GM18858 (cell line): ENCODE measurements at regions not wholly inside any gene's neighbourhood (a gene's known extent, or its start where the extent isn't known, plus 50 kb on each side); places are given as distances from the start of the nearest gene placed in this dataset.
"Not testable (repeated sequence)": the region's sequence is repeated elsewhere in the genome, so short reads cannot be mapped to it uniquely, and the experiment has no call there.

Source experiments
- ATAC-seq: cut with Tn5 transposase; IDR thresholded peaks from one replicate; pipeline ENCODE4 v1.9.1; 2021; ENCODE audit not compliant: unreplicated experiment

DNA sequence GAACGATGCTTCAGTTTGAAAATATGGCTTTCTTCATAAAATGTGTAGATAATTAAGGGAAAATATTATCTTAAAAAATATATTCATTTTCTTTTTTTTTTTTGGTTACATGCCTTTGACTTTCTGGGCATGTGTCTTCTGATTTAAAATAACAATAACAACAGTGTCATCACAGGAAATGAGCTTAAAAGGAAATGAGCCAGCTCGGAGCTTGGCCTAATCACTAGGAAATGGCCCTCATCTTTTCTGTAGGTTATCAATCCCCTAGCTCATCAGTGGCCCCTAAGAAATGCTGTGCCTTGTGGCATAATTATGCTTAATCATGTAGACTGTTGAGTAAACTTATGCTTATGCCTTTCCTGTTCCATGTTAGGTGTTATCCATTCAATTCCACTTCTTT lies 141.8 kb upstream of the FHL2 start:
- ATAC-seq, result no peak

DNA sequence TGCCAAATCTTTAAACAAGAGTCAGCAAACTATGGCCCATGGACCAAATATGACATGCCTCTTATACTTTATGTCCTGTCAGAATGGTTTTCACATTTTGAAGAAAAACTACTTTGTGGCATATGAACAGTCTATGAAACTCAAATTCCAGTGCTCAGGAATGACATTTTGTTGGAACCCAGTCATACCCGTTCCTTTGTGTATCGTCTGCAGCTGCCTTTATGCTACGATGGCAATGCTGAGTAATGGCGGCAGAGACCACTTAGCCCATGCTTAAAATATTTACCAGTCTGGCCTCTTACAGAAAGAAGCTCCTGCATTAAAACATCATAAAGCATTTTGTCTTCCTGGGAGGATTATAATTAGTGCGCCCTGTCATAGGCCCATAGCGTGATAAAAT lies 140.5 kb upstream of the FHL2 start:
- no peak for ATAC-seq

DNA sequence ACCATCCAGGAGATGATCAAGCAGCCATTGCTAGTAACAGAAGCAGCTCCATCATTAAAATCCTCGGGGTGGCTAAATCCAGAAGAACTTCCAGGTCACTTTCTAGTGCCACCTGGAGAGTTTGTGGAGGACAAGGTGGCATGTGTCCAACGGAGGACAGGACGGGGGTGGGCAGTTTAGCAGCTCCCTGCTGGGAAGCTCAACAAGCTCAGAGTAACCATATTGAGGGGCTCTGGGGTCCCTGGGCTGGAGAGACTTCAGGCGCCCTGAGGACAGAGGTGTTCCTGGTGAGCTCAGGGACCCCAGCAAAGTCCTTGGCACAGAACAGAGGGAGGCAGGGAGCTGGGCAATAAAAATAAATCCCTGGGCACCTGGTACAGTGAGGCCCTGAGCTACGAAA lies 140.0 kb upstream of the FHL2 start:
- ATAC-seq, result no peak

DNA sequence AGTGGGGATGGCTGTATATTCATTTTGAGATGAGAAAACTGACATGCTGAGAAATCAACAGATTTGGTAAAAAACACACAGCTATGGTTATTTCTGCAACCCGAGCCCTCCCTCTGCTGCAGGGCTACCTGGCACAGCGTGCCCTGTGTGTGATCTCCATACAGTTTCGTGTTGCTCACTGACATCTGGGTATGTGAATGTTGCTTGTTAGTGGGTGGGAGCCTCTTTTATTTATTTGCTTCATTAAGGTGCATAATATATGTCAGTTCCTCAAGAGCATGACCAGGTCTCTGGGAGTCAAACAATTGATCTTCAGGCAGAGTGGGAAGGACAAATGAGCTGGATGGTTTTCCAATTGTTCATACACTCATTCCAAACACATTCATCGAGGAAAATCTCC lies 139.1 kb upstream of the FHL2 start:
- no peak for ATAC-seq

DNA sequence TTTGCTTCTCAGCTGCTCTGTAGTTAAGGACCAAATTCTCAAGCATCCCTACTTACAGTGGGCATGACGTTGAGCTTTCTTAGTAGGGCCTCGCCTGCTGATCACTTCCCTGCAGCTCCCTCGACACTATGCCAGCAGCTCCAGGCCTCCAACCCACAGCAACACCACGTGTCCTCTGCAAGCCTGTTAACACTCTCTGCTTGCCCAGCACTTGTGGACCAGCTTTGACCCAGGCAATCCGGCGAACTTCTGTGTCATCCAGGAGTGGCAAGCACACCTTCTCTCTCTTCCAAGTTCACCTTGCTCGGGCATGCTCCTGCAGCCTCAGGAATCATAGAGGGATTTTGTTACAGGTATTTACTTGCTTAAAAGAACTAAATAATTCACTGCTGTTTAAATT lies 138.6 kb upstream of the FHL2 start:
- no peak for ATAC-seq

DNA sequence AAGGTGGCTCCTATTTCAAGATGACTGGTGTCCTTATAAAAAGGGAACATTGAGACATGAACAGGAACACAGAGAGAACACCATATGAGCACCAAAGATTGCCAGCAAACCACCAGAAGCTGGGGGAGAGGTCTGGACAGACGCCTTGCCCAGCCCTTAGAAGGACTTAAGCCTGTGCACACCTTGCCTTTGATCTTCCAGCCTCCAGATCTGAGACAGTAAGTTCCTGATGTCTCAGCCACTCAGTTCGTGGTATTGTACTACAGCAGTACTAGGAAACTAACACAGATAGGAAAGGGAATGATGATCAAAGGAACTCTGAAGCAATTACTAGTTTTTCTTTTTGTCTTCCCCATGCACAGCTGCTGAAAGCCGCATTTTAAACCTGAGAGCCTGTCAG lies 137.3 kb upstream of the FHL2 start:
- ATAC-seq, result no peak

DNA sequence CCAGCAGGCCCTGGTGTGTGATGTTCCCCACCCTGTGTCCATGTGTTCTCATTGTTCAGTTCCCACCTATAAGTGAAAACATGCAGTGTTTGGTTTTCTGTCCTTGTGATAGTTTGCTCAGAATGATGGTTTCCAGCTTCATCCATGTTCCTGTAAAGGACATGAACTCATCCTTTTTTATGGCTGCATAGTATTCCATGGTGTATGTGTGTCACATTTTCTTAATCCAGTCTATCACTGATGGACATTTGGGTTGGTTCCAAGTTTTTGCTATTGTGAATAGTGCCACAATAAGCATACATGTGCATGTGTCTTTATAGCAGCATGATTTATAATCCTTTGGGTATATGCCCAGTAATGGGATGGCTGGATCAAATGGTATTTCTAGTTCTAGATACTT lies 130.4 kb upstream of the FHL2 start:
- ATAC-seq, result not testable (repeated sequence)

DNA sequence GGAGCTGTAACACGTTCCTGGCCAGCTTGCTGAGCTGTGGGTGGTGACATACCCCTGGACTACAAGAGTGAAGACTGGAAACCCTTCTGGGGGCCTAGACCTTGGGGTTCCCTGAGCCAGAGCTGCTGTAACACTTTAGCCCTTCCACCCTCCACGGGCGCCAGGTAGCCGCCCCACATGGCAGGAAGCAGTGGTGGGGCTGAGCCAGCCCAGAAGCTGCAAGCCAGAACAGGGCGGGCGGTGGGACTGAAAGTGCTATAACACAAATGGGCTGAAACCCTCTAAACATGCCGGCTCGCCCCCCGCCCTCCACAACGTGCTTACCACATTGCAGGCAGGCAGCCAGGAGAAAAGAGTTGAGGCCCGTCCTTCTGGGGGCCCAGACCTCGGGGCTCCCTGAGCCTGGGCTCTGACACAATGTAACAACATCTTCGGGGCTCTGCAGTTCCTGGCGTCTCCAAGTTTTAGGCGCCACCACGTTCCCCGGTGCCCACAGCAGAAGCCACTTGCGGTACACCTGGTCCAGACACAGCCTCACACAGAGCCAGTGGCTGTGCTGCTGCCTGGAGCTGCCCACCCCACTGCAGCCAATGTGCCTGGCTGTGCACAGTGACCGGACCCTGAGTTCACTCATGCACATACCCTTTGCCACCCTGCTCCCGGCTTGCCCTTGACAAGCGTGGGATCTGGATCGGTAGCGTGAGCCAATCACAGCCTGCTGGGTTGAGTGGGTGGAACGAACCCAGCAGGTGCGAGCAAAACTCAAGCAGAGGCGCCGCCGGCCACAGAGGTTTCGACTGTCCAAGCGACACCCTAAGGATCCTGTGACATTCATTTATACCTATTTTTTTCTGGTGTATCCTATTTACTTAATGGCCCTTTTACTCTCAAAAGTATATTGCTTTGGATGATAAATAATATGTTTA lies 127.4 kb upstream of the FHL2 start:
- no peak for ATAC-seq

DNA sequence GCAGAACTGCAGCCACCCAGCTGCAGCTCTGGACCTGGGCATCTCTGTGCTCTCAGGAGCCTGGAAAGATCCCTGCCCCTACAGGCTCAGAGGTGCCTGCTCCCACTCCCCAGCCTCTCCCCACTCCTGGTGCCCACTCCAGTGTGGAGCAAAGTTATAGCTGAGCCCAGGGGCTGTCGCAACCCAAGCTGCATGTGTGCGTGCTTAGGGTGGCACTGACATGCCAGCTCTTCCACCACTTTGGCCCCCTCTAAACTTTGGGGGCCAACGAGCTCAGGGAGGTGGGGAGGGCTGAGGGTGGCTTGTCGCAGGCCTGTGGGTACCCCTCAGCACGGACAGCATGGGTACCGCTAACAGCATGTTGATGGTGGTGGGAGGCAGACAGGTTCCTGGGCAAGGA lies 126.3 kb upstream of the FHL2 start:
- ATAC-seq, result no peak

DNA sequence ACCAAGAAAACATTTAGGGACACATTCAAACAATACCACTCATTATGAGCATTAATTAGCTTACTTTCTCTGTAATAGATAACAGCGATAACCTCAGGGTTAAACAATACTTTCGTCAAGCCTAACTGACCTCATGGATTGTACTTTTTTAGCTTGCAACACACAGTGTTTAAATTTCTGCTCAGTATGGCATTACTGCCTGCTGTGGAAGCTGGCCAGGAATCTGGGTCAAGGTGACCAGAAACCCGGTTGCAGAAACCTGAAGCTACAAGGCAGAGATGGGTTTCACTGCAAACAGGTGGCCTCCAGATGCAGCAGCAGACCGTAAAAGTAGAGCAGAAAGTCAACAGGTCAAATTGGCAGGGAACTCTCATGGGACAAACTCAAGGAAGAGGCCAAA lies 123.8 kb upstream of the FHL2 start:
- ATAC-seq, result no peak

DNA sequence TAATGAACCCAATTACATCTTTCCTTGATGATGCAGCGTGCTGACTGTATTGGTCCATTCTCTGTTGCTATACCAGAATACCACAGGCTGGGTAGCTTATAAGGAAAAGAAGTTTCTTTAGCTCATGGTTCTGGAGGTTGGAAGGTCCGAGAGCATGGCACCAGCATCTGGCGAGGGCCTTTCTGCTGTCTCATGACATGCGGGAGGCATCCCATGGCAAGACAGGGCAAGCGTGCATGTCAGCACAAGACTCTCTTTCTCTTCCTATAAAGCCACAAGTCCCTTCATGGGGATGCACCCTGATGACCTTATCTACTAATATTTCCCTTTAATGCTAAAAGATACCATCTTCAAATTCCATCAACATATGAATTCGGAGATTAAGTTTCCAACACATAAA lies 122.8 kb upstream of the FHL2 start:
- ATAC-seq, result no peak

DNA sequence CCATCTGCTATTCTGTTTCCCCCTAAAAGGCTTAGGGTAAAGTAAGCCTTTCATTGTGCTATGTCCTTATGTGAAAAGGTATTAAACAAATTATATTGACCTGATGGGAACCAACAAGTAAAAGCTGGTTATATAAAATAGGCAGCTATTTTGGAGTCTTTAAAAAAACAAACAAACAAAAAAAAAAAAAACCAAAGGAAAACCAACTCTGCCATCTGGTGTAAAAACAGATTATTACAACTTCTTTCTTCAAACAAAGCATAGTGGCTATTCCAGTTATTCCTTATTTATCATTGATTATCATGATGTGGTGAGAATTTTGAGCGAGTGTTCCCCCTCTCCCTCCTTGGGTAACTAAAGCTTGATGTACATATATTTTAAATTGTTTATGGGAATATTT lies 122.3 kb upstream of the FHL2 start:
- no peak for ATAC-seq

DNA sequence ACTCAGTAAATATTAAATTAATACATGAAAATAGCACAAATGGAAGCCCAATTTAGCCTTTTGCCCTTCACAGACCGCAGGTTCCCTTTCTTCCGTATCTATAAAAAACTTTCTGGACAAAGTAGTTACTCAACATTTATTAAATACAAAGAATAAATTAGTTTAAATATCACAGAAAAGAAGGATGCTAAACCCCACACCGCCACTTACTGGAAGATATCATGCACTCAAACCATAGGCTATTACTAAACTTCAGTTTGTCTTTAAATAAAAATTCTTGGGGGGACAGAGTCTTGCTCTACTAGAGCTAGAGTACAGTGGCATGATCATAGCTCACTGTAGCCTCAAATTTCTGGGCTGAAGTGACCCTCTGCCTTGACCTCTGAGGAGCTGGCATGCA lies 120.7 kb upstream of the FHL2 start:
- no peak for ATAC-seq

DNA sequence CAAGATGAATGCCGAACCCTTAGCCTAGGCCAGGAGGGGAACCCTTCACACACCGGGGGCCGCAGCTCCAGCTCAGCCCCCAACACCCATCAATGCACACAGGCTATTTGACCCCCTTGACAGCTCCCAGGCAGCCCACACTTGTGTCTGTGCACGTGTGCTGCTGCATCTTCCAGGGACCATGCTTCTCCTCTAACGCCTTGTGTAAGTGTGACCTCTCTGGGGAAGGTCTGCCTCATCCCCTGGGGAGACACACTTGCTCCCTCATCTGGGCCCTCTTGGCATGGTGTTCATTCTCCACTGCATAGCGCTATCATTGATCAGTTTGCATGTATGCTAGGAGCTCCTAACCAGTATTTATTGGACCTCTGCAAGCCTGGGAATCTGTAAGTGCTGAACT lies 120.0 kb upstream of the FHL2 start:
- no peak for ATAC-seq

DNA sequence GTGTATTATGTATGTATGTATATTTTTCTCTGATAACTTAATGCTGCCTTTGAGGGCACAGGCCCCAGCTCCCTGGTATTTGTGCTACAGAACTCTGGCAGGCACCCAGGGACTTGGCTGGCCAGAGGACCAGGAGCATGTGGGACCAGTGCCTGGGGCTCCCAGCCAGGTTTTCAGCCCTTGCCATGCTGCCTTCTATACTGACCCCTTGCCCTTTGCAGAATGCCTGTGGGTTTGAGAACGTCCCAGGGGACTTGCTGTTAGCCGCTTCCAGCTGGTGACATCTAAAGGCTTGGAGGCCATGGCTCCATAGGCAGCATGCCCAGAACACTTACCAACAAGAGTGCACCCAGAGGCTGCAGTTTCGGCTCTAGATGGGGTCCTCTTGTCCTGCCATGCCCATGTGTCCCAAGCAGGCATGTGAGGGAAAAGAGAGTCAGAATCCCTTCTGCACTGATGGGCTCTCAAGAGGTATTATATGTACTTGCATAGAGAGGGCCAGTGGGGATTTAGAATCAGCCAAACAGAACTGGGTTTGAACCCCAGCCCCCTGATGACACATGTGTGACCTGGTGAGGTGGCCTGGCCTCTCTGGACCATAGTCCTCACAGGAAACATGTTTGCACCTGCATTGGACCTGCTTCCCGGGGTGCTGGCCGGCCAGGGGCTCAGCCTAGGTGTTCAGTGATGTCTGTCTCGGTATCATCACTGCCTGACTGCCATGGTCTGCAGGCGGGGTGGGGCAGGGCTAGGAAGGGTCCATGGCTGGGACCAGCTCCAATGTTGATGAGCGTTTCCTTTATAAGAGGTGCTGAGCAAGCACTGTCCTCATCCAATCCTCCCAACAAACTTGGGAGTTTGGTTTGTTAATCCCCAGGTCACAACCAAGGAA lies 119.2 kb upstream of the FHL2 start:
- no peak for ATAC-seq

DNA sequence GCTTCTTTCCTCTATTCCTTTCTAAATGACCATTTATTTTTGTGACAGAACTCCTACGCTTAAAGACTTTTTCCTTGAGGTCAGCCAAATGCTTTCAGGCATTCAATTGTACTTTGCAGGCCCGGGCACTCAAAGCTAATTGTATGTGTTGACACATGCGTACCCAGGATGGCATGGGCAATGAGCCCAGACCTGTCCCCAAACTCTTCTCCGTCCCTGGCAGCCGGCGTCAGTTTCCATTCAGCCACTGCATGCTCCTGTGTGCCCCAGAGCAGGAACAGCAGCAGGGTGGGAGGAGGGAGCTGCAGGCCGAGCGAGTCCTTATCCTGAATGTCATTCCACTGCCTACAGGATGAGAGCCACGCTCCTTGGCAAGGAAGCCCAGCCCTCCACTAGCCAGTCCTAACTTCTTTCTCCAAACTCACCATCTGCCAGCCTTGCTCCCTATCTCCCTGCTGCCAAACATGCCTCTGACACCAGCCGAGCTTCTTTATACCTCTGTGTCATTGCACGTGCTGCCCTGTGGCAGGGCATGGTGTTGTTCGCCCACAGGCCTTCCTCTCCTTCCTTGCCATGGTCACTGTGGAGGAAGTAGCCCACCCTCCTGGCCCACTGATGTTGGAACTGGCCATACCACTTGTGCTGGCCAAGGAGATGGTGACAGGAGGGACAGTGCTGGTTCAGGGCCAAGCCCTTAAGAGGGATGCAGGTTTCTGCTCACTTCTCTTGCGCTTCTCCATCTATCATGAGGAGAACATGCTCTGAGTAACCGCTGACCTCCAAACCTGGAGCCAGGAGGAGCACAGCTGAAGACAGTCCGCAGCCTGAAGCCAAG lies 116.9 kb upstream of the FHL2 start:
- ATAC-seq, result no peak

DNA sequence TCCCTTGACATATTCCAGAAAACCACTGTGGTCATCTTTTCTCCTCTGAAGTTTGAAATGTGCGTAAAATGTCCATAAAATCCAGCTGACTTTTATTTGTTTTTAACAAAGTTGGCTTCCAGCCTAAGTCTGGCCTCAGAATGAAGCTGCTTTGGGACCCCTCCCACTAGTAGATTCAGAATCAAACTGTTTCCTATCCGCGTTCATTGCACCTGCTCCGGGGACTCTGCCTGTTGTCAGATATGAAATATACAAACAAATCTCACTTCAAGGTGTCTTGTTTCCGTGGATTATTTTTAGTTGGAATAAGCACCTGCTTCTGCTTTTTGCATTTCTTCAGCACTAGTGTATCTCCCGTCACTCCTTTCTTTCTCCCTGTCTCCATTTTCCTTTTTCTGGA lies 115.7 kb upstream of the FHL2 start:
- no peak for ATAC-seq

DNA sequence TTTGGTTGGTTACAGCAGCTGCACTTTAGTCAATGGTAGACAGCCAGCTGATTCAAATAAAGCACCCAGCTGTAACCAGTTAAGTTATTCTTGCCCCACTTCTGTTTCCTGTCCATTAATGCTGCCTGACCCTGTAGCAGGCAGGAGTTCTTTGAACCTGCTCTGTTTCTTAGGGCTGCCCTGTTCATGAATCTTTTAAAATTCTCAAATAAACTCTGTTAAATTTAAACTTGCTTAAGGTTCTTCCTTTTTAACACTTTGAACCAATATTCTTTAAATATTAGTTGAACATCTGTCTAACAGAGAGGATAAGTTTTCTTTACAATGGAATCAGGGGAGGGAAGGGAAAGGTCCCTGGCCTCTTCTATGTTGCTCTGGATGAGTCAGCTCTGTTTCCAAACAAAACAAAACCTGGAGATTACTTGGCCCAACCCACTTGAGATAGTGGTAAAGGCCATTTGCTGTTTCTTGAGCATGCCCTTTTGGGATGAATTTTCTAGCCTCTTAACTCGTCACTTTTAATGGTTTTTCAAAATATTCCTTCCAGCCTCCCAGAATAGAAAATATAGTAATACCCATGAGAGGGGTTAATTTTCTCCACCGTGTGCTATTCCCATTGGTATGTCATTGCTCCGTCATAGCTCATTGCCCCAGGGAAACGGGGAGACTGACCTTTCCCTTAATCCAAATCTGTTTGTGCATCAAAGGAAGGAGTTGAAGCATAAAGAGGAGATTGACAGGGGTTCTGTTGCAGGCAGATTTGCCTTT lies 112.1 kb upstream of the FHL2 start:
- no peak for ATAC-seq

DNA sequence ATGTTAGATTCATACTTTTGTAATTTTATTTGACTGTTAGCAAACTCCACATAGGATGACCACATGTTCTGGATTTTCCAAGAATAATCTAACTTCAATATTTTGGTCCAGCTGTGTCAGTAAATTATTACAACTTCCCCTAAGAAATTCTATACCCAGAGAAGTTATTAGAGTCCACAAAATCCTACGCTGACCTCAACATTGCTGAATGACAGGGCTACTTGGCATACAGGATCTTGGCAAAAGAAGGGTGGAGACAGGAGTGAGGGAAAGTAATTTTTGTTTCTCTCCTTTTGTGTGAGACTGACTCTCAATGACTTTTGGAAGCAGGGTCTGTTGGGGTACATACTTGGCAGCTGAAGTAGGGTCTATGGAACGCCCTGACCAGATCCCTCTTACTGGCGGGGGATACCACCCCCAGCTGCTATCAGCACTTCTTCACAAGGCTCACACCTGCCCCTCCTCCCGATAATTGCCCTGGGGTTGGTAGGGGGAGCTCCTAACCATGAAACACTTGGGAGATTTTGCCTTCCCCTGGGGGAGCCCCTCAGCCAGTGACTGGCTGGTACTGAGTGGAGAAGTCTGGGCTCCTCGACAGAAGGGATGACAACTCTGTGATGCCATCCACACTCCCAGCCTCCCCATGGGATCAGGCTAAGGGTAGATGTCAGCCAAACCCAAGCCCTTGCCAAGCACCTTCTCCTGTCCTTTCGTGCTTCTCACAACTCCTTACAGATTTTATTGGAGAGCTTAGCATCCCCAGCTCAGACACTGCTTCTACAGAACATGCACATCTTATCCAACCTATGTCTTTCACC lies 110.6 kb upstream of the FHL2 start:
- no peak for ATAC-seq

DNA sequence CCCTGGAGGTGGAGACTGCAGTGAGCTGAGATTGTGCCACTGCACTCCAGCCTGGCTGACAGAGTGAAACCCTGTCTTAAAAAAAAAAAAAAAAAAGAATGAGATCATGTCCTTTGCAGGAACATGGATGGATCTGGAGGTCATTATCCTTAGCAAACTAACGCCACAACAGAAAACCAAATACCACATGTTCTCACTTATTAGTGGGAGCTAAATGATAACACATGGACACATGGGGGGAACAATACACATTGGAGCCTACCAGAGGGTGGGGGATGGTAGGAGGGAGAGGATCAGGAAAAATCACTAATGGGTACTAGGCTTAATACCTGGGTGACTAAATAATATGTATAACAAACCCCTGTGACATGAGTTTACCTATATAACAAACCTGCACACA lies 108.0 kb upstream of the FHL2 start:
- not testable (repeated sequence) for ATAC-seq
